ENCODE measurements at regions not wholly inside any gene's neighbourhood (a gene's known extent, or its start where the extent isn't known, plus 50 kb on each side); places are given as distances from the start of the nearest gene placed in this dataset.

DNA sequence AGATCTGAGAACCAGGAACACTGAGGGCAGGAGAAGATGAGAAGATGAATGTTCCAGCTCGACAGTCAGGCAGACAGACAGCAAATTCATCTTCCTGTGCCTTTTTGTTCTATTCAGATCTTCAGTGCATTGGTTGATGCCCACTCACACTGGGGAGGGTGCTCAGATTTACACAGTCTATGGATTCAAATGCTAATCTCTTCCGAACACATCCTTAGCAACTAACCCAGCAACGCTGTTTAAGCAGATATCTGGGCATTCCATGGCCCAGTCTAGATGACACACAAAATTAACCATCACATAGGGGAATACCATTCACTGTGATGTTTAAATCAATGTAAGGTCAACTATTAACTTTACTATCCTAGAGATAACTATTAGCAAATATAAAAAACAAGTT, 571.9 kb downstream of the NYAP2 start:
- no peaks in the 10 kb centered on the region for H3K27me3 ChIP-seq (ENCODE audit: control insufficient read depth, insufficient read depth, low read length)
- H2AFZ ChIP-seq (ENCODE audit: low read length) = no peak overlapping the region
- no peaks in the 10 kb centered on the region for H4K20me1 ChIP-seq (ENCODE audit: control insufficient read depth, extremely low read depth, insufficient read depth, low read length)
- H3K27ac ChIP-seq (ENCODE audit: insufficient read depth, low read length) = no peak overlapping the region
- H3K36me3 ChIP-seq (ENCODE audit: control insufficient read depth, insufficient read depth, low read length) = no peaks in the 10 kb centered on the region
- TF ChIP-seq EZH2 (IDR thresholded peaks at IDR 0.05; ENCODE audit: low read length, missing control alignments) (no peak), CTCF (conservative IDR thresholded peaks at IDR 0.05 in 1 of 2, IDR thresholded peaks at IDR 0.05 in 1 of 2; ENCODE audit: low read depth in 1 of 2, low read length in 2 of 2) (no peak)
- no peaks in the 10 kb centered on the region for H3K79me2 ChIP-seq (ENCODE audit: control insufficient read depth, insufficient read depth, low read length)
- H3K4me3 ChIP-seq (replicated peaks in 1 of 4; ENCODE audit: control extremely low read depth in 1 of 4, insufficient read depth in 1 of 4, low read depth in 3 of 4, low read length in 4 of 4) = no peak overlapping the region
- H3K9ac ChIP-seq (ENCODE audit: insufficient read depth, low read length) = no peak overlapping the region
- H3K4me1 ChIP-seq (ENCODE audit: control insufficient read depth, extremely low read depth, insufficient read depth, low read length) = no peaks in the 10 kb centered on the region
- no peak for DNase-seq (ENCODE audit: low read depth in 2 of 2)
- H3K4me2 ChIP-seq (ENCODE audit: extremely low read depth, insufficient read depth, low read length) = no peak overlapping the region
- no peaks in the 10 kb centered on the region for H3K9me3 ChIP-seq (ENCODE audit: control insufficient read depth, insufficient read depth, low read depth, low read length)

- DNase-seq (ENCODE audit: low read depth in 2 of 2) = no peak
- no peaks in the 10 kb centered on the region for H4K20me1 ChIP-seq (ENCODE audit: control insufficient read depth, extremely low read depth, insufficient read depth, low read length)
- no peaks in the 10 kb centered on the region for H3K27me3 ChIP-seq (ENCODE audit: control insufficient read depth, insufficient read depth, low read length)
- no peak overlapping the region for H3K27ac ChIP-seq (ENCODE audit: insufficient read depth, low read length)
- H3K4me3 ChIP-seq (replicated peaks in 1 of 4; ENCODE audit: control extremely low read depth in 1 of 4, insufficient read depth in 1 of 4, low read depth in 3 of 4, low read length in 4 of 4) = no peak overlapping the region
- H3K9me3 ChIP-seq (ENCODE audit: control insufficient read depth, insufficient read depth, low read depth, low read length) = no peaks in the 10 kb centered on the region
- H3K4me2 ChIP-seq (ENCODE audit: extremely low read depth, insufficient read depth, low read length) = no peak overlapping the region
- no peaks in the 10 kb centered on the region for H3K79me2 ChIP-seq (ENCODE audit: control insufficient read depth, insufficient read depth, low read length)
- H2AFZ ChIP-seq (ENCODE audit: low read length) = no peak overlapping the region
- no peak for TF ChIP-seq EZH2 (IDR thresholded peaks at IDR 0.05; ENCODE audit: low read length, missing control alignments)
- no peak for TF ChIP-seq CTCF (conservative IDR thresholded peaks at IDR 0.05 in 1 of 2, IDR thresholded peaks at IDR 0.05 in 1 of 2; ENCODE audit: low read depth in 1 of 2, low read length in 2 of 2)
- H3K9ac ChIP-seq (ENCODE audit: insufficient read depth, low read length) = no peak overlapping the region
- H3K4me1 ChIP-seq (ENCODE audit: control insufficient read depth, extremely low read depth, insufficient read depth, low read length) = no peaks in the 10 kb centered on the region
- H3K36me3 ChIP-seq (ENCODE audit: control insufficient read depth, insufficient read depth, low read length) = no peaks in the 10 kb centered on the region
Measured at GRCh38 chr2:225948903-225949302, 549.4 kb downstream of the NYAP2 start.

- Histone ChIP-seq H3K4me1 (ENCODE audit: control insufficient read depth, extremely low read depth, insufficient read depth, low read length) (no peaks in the 10 kb centered on the region), H3K4me2 (ENCODE audit: extremely low read depth, insufficient read depth, low read length) (no peak overlapping the region), H2AFZ (ENCODE audit: low read length) (no peak overlapping the region), H3K36me3 (ENCODE audit: control insufficient read depth, insufficient read depth, low read length) (no peaks in the 10 kb centered on the region), H3K27ac (ENCODE audit: insufficient read depth, low read length) (no peak overlapping the region), H4K20me1 (ENCODE audit: control insufficient read depth, extremely low read depth, insufficient read depth, low read length) (no peaks in the 10 kb centered on the region), H3K4me3 (replicated peaks in 1 of 4; ENCODE audit: control extremely low read depth in 1 of 4, insufficient read depth in 1 of 4, low read depth in 3 of 4, low read length in 4 of 4) (no peak overlapping the region), H3K79me2 (ENCODE audit: control insufficient read depth, insufficient read depth, low read length) (no peaks in the 10 kb centered on the region), H3K9me3 (ENCODE audit: control insufficient read depth, insufficient read depth, low read depth, low read length) (no peaks in the 10 kb centered on the region), H3K9ac (ENCODE audit: insufficient read depth, low read length) (no peak overlapping the region), H3K27me3 (ENCODE audit: control insufficient read depth, insufficient read depth, low read length) (no peaks in the 10 kb centered on the region)
- DNase-seq (ENCODE audit: low read depth in 2 of 2) = no peak
- TF ChIP-seq EZH2 (IDR thresholded peaks at IDR 0.05; ENCODE audit: low read length, missing control alignments) (no peak), CTCF (conservative IDR thresholded peaks at IDR 0.05 in 1 of 2, IDR thresholded peaks at IDR 0.05 in 1 of 2; ENCODE audit: low read depth in 1 of 2, low read length in 2 of 2) (no peak)
Measured at GRCh38 chr2:225938991-225939390, 539.5 kb downstream of the NYAP2 start.
